Erythroblast (primary cell): ENCODE measurements at regions not wholly inside any gene's neighbourhood (a gene's known extent, or its start where the extent isn't known, plus 50 kb on each side); places are given as distances from the start of the nearest gene placed in this dataset.

Experiments used
- GATA1 ChIP-seq: IDR thresholded peaks from 2 replicates; pipeline ENCODE4 v1.6.1; 2011; ENCODE audit warnings: low read depth, mild to moderate bottlenecking, control low read depth, low read length, moderate library complexity
- POLR2A ChIP-seq: IDR thresholded peaks from 2 replicates; pipeline ENCODE4 v1.6.1; 2011; ENCODE audit warnings: mild to moderate bottlenecking, low read length

DNA sequence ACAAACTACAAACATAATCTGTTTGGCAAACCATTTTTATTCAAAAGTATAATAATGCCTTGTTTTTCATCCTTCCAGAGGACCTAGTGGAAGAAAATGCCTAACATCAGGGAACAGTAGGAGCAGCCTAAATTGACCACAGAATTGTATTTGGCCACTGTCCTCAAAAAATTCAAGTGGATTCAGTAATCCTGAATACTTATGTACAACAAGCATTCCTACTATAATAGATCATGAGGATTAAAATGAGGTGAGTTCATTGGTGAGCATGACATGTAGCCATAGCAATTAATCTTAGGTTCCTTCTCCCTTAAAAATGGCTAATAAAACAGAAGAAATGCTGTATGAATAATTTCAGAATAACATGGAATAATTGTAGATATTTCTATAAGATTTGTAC is 209.3 kb downstream of the DAD1 start:
- TF ChIP-seq POLR2A (no peak), GATA1 (no peak)
